ENCODE measurements at regions not wholly inside any gene's neighbourhood (a gene's known extent, or its start where the extent isn't known, plus 50 kb on each side); places are given as distances from the start of the nearest gene placed in this dataset.
"Not testable (repeated sequence)": the region's sequence is repeated elsewhere in the genome, so short reads cannot be mapped to it uniquely, and the experiment has no call there.

DNA sequence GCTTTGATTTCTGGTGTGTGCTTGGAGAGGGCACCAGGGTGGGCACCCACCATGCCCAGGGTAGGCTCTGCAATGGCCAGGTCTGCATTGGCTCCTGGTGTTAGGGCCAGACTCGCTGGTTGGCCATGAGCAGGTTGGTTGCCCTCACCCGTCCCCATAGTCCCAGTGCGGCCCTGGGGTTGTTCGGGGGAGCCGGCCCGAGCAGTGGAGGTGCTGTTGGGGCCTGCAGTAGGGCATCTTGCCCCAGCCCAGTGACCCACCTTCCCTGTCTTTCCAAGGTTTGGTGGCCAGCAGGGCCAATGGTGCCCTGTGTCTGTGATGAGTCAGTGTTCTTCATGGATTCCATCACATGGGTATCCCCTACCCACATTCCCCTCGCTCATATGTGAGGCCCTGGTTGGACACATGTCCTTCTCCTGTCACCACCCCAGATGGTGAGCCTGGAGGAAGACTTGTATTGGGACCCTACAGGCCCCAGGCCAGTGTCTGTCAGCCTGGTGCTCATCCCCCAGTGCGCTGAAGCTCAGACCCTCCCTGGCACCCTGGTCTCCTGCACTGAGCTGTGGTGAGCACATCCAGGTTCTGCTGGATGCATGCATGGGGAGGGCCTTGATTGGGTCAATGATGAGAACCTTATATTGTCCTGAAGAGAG is 190.1 kb downstream of the UBE3A start:
- DNase-seq (ENCODE audit: insufficient read length, low spot score) (peak; percentile 0), FAIRE-seq (no peak)
- TF ChIP-seq POLR2A (IDR thresholded peaks at IDR 0.05; ENCODE audit: low read depth, low read length): no peak
- no peak for TF ChIP-seq TAF1 (IDR thresholded peaks at IDR 0.05; ENCODE audit: low read depth, low read length)
- TF ChIP-seq PAX5 (IDR thresholded peaks at IDR 0.05; ENCODE audit: insufficient read depth, low read length, severe bottlenecking): no peak
- no peak for TF ChIP-seq POLR2AphosphoS5 (IDR thresholded peaks at IDR 0.05; ENCODE audit: low read depth, low read length)
- no peak for TF ChIP-seq POU2F2 (IDR thresholded peaks at IDR 0.05; ENCODE audit: low read depth, low read length)
- no peak for TF ChIP-seq SPI1 (IDR thresholded peaks at IDR 0.05; ENCODE audit: low read depth, low read length)

DNA sequence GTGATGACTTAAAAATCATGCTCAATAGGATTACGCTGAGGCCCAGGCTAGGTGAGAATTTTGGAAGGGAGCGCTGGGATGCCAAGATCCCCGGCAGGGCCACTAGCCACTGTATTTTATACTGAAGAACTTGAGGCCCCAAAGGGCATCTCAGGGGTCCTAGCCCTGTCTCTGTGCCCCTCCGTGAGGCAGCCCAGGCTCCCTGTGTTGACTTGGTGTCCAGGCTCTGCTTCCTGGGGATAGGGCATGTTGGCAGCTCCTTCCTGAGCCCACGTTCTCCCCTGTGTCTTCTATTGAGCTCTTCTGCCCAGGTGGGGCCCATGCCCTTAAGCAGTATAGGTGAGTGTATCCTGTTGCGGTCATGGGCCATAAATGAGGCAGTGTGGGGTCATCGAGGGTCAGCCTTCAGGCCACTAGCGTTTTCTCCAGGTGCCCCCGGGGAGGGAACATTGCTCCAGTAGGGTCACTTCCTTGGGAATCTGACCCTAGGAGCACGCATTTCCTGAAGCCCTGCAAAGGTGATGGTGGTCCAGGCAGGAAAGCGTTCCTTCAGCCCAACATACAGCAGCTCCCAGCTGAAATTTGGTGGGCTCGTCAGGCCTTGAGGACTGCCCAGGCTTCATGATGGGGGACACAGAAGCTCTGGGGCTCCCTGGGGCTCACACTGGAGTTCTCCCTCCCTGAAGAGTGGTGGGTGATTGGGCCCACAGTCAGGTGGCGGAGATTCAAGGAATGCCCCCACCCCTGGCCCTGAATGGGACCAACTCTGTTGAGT is 189.4 kb downstream of the UBE3A start:
- TF ChIP-seq SPI1 (IDR thresholded peaks at IDR 0.05; ENCODE audit: low read depth, low read length): no peak
- TF ChIP-seq POLR2A (IDR thresholded peaks at IDR 0.05; ENCODE audit: low read depth, low read length): no peak
- no peak for TF ChIP-seq TAF1 (IDR thresholded peaks at IDR 0.05; ENCODE audit: low read depth, low read length)
- no peak for TF ChIP-seq PAX5 (IDR thresholded peaks at IDR 0.05; ENCODE audit: insufficient read depth, low read length, severe bottlenecking)
- FAIRE-seq (no peak), DNase-seq (ENCODE audit: insufficient read length, low spot score) (peak; percentile 6)

DNA sequence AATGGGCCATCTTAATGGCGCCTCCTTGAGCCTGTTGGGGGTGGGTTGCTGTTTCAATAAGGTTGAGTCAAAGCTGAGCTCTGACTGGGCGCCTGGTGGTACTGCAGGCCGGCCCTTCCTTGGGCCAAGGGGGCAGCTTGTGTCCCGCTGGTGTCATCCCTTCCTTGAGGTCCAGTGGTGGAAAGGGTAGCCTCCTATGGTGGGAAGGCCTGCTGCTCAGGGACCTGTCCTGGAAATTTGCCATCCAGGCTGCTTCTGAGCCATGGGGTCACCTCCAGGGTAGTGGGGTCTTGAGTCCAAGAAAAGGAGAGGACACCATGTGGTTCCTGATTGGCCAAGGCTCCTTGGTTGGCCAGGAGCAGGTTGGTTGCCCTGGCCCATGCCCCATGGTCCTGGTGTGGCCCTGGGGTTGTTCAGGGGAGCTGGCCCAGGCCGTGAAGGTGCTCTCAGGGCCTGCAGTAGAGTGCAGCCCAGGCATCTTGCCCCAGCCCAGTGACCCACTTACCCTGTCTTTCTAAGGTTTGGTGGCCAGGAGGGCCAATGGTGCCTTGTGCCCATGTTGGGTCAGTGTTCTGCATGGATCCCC is 188.7 kb downstream of the UBE3A start:
- peak; percentile 6 for DNase-seq (ENCODE audit: insufficient read length, low spot score)
- FAIRE-seq: no peak
- TF ChIP-seq POLR2A (IDR thresholded peaks at IDR 0.05; ENCODE audit: low read depth, low read length) (no peak), POLR2AphosphoS5 (IDR thresholded peaks at IDR 0.05; ENCODE audit: low read depth, low read length) (no peak), PAX5 (IDR thresholded peaks at IDR 0.05; ENCODE audit: insufficient read depth, low read length, severe bottlenecking) (no peak), TAF1 (IDR thresholded peaks at IDR 0.05; ENCODE audit: low read depth, low read length) (no peak), SPI1 (IDR thresholded peaks at IDR 0.05; ENCODE audit: low read depth, low read length) (no peak), POU2F2 (IDR thresholded peaks at IDR 0.05; ENCODE audit: low read depth, low read length) (no peak)

DNA sequence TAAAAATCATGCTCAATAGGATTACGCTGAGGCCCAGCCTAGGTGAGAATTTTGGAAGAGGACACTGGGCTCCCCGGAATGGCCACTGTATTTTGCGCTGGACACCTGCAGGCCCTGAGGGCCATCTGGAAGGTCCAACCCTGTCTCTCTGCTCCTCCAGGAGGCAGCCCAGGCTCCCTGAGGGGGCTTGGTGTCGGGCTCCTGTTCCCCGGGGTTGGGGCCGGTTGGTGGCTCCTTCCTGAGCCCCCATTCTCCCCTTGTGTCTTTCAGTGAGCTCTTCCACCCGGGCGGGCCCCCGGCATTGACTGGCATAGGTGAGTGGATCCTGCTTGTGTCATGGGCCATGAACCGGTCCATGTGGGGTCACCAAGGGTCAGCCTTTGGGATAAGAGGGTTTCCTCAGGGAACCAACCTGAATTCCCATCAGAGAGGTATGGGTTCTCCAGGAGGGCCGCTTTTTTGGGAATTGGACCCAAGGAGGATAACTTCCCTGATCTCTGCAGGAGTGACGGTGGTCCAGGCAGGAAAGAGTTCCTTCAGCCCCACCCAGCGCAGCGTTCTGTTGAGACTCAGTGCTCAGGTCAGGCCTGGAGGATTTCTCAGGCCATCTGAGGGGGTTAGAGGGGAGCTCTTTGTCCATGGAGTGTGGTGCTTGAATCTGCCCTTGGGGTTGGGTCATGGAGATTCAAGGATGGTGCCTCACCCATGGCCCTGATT is 187.8 kb downstream of the UBE3A start:
- FAIRE-seq (no peak), DNase-seq (ENCODE audit: insufficient read length, low spot score) (no peak)
- no peak for TF ChIP-seq POU2F2 (IDR thresholded peaks at IDR 0.05; ENCODE audit: low read depth, low read length)

DNA sequence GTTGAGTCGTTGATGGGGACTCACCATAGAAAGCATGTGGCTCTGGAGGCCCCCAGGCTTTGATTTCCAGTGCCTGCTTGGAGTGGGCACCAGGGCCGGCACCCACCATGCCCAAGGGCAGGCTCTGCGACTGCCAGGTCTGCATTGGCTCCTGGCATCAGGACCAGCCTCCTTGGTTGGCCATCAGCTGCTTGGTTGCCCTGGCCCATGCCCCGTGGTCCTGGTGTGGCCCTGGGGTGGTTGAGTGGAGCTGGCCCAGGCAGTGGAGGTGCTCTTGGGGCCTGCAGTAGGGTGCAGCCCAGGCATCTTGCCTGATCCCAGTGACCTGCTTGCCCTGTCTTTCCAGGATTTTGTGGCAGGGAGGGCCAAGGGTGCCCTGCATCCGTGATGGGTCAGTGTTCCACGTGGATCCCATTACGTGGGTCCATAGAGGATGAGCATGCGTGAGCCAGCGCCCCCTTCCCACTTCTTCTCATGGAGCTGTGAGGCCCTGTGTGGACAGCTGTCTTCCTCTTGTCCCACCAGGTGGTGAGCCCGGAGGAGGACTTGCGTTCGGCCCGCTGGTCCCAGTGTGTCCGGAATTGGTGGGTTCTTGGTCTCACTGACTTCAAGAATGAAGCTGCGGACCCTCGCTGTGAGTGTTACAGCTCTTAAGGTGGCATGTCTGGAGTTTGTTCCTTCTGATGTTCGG is 187.0 kb downstream of the UBE3A start:
- DNase-seq (ENCODE audit: insufficient read length, low spot score) (no peak), FAIRE-seq (no peak)

DNA sequence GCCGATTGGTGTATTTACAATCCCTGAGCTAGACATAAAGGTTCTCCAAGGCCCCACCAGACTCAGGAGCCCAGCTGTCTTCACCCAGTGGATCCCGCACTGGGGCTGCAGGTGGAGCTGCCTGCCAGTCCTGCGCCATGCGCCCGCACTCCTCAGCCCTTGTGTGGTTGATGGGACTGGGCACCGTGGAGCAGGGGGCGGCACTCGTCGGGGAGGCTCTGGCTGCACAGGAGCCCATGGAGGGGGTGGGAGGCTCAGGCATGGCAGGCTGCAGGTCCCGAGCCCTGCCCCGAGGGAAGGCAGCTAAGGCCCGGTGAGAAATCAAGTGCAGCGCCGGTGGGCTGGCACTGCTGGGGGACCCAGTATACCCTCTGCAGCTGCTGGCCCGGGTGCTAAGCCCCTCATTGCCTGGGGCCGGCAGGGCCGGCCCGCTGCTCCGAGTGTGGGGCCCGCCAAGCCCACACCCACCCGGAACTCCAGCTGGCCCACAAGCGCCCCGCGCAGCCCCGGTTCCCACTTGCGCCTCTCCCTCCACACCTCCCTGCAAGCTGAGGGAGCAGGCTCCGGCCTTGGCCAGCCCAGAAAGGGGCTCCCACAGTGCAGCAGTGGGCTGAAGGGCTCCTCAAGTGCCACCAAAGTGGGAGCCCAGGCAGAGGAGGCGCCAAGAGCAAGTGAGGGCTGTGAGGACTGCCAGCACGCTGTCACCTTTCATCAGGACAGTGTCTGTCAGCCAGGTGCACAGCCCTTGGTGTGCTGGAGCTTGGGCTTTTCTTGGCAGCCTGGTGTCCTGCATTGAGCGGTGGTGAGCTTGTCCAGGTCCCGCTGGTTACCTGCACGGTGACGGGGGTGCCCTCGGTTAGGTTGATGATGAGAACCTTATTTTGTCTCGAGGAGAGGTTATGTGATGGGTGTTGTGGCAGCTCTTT is 185.5 kb downstream of the UBE3A start:
- not testable (repeated sequence) for FAIRE-seq; DNase-seq (ENCODE audit: insufficient read length, low spot score)

More for the DNA sequence above, 187.0 kb downstream of the UBE3A start:
- TF ChIP-seq POU2F2 (IDR thresholded peaks at IDR 0.05; ENCODE audit: low read depth, low read length) (no peak), PAX5 (IDR thresholded peaks at IDR 0.05; ENCODE audit: insufficient read depth, low read length, severe bottlenecking) (no peak), TAF1 (IDR thresholded peaks at IDR 0.05; ENCODE audit: low read depth, low read length) (no peak), POLR2A (IDR thresholded peaks at IDR 0.05; ENCODE audit: low read depth, low read length) (no peak), POLR2AphosphoS5 (IDR thresholded peaks at IDR 0.05; ENCODE audit: low read depth, low read length) (no peak), SPI1 (IDR thresholded peaks at IDR 0.05; ENCODE audit: low read depth, low read length) (no peak)

DNA sequence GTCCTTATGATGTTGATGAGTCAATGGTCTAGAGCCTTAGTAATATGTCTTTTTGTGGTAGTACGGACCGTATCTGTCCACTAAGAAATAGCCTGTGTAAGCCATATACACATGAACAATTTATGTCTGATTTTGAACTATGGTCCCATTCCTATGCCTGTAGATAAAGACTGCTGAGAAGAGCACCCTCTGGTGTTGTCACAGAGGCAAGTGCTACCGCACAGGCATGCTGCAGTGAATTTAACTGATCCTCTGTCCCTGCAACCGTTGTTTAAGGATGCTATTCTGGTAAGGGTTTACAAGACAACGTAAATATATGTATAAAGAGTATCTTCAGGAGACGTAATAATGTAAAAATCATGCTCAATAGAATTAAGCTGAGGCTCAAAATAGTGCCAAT is 170.7 kb downstream of the UBE3A start:
- FAIRE-seq (no peak), DNase-seq (ENCODE audit: insufficient read length, low spot score) (no peak)
- TF ChIP-seq TAF1 (IDR thresholded peaks at IDR 0.05; ENCODE audit: low read depth, low read length) (no peak), POLR2AphosphoS5 (IDR thresholded peaks at IDR 0.05; ENCODE audit: low read depth, low read length) (no peak), POLR2A (IDR thresholded peaks at IDR 0.05; ENCODE audit: low read depth, low read length) (no peak), POU2F2 (IDR thresholded peaks at IDR 0.05; ENCODE audit: low read depth, low read length) (no peak), PAX5 (IDR thresholded peaks at IDR 0.05; ENCODE audit: insufficient read depth, low read length, severe bottlenecking) (no peak), SPI1 (IDR thresholded peaks at IDR 0.05; ENCODE audit: low read depth, low read length) (no peak)

All from GM12891 (cell line).